Endothelial cell of umbilical vein (primary cell): ENCODE measurements at regions not wholly inside any gene's neighbourhood (a gene's known extent, or its start where the extent isn't known, plus 50 kb on each side); places are given as distances from the start of the nearest gene placed in this dataset.

Experiments used
- BruUV-seq: library from RNA; stranded (reverse); fragments of 400-500 nt; replicated peaks from 2 replicates; lab custom pipeline; 2021; lab: Mats Ljungman, UMichigan
- CTCF ChIA-PET: fragments of 300-600, 350-600 bp; sonication (Branson Sonifier 250); formaldehyde crosslinking; loops from one replicate; lab custom pipeline; 2021; ENCODE audit warnings: antibody characterized with exemption, inconsistent platforms; lab: Charles Lee
- POLR2A ChIA-PET: fragments of 300-600, 350-600 bp; sonication (Branson Sonifier 250); formaldehyde crosslinking; loops from one replicate; lab custom pipeline; 2021; ENCODE audit warnings: antibody characterized with exemption, inconsistent platforms; lab: Charles Lee
- DNase-seq: peaks from one replicate; pipeline ENCODE4 v3.0.0-alpha.2; 2011; ENCODE audit warnings: low read depth, low spot score
- FAIRE-seq: peaks from 2 replicates; lab custom pipeline; 2011; peaks lifted over from hg19 to GRCh38; lab: Jason Lieb, UNC
- H2AFZ ChIP-seq: 2 replicates; pipeline ENCODE4 v1.6.0; 2012; ENCODE audit warnings: low read depth, low read length, control low read depth, inconsistent platforms
- H3K27ac ChIP-seq: 2 replicates; pipeline ENCODE4 v1.5.1; 2011; ENCODE audit warnings: low read depth, mild to moderate bottlenecking, control low read depth, low read length, moderate library complexity; ENCODE audit not compliant: insufficient read depth
- H3K27me3 ChIP-seq, 2 experiments: 2 replicates each; pipeline versions ENCODE4 v1.6.0 to v1.6.1; 2011; ENCODE audit warnings: low read length in 2 of 2, mixed read lengths in 1 of 2; ENCODE audit not compliant: control insufficient read depth in 2 of 2, insufficient read depth in 2 of 2
- H3K36me3 ChIP-seq, 2 experiments: 2 replicates in 1 of 2; 3 replicates in 1 of 2; pipeline ENCODE4 v1.5.1; 2011; ENCODE audit warnings: low read length in 2 of 2, mild to moderate bottlenecking in 1 of 2, moderate library complexity in 1 of 2; ENCODE audit not compliant: control insufficient read depth in 2 of 2, insufficient read depth in 2 of 2; ENCODE audit errors: extremely low read depth in 1 of 2
- H3K4me1 ChIP-seq: 3 replicates; pipeline ENCODE4 v1.5.1; 2011; ENCODE audit warnings: mild to moderate bottlenecking, low read length; ENCODE audit not compliant: control insufficient read depth, insufficient read depth; ENCODE audit errors: extremely low read depth
- H3K4me2 ChIP-seq: 2 replicates; pipeline ENCODE4 v1.6.1; 2011; ENCODE audit warnings: low read length, control low read depth, mixed read lengths; ENCODE audit not compliant: insufficient read depth
- H3K4me3 ChIP-seq, 3 experiments: fragments of 200-600 bp in 1 of 3; sonication (generic), shearing (Covaris generic) in 1 of 3; replicated peaks in 1 of 3; 2 replicates each; pipeline ENCODE4 v1.5.1; 2011 to 2016; ENCODE audit warnings: control low read depth in 3 of 3, low read length in 3 of 3, mild to moderate bottlenecking in 2 of 3, inconsistent platforms in 1 of 3, low read depth in 1 of 3, moderate library complexity in 1 of 3; ENCODE audit not compliant: insufficient read depth in 1 of 3
- H3K79me2 ChIP-seq: 2 replicates; pipeline ENCODE4 v1.6.0; 2012; ENCODE audit warnings: low read length, inconsistent platforms; ENCODE audit not compliant: control insufficient read depth, insufficient read depth
- H3K9ac ChIP-seq: replicated peaks from 2 replicates; pipeline ENCODE3; 2011; ENCODE audit warnings: low read length, control low read depth; ENCODE audit not compliant: insufficient read depth; ENCODE audit errors: extremely low read depth
- H3K9me1 ChIP-seq: replicated peaks from 3 replicates; pipeline ENCODE4 v1.6.0; 2011; ENCODE audit warnings: mild to moderate bottlenecking, low read length; ENCODE audit not compliant: control insufficient read depth, insufficient read depth; ENCODE audit errors: extremely low read depth
- H3K9me3 ChIP-seq: replicated peaks from 2 replicates; pipeline ENCODE4 v1.5.1; 2012; ENCODE audit warnings: low read length, inconsistent platforms; ENCODE audit not compliant: control insufficient read depth, insufficient read depth
- H4K20me1 ChIP-seq: replicated peaks from 2 replicates; pipeline ENCODE3; 2011; ENCODE audit warnings: mild to moderate bottlenecking, low read length; ENCODE audit not compliant: control insufficient read depth, insufficient read depth; ENCODE audit errors: extremely low read depth
- CTCF ChIP-seq, 2 donors: IDR thresholded peaks; 1 replicate in 1 of 2; 2 replicates in 1 of 2; pipeline ENCODE4 v1.5.1; 2011; ENCODE audit warnings: low read length in 2 of 2, mild to moderate bottlenecking in 2 of 2, moderate library complexity in 2 of 2, control low read depth in 1 of 2, inconsistent platforms in 1 of 2, low read depth in 1 of 2; ENCODE audit not compliant: insufficient read depth in 1 of 2; ENCODE audit errors: extremely low read depth in 1 of 2
- EZH2 ChIP-seq: IDR thresholded peaks from 2 replicates; pipeline ENCODE4 v1.6.1; 2012; ENCODE audit warnings: borderline replicate concordance, low read depth, mild to moderate bottlenecking, moderate library complexity, low read length, inconsistent platforms; ENCODE audit not compliant: severe bottlenecking
- FOS ChIP-seq: IDR thresholded peaks from 2 replicates; pipeline ENCODE4 v1.6.1; 2011; ENCODE audit warnings: mild to moderate bottlenecking, low read length, moderate library complexity, borderline replicate concordance; ENCODE audit not compliant: insufficient read depth
- GATA2 ChIP-seq: IDR thresholded peaks from 2 replicates; pipeline ENCODE4 v1.7.0; 2011; ENCODE audit warnings: low read depth, mild to moderate bottlenecking, moderate library complexity, mixed read lengths, low read length; ENCODE audit not compliant: insufficient read length, insufficient read depth
- JUN ChIP-seq: IDR thresholded peaks from 2 replicates; pipeline ENCODE4 v1.6.1; 2011; ENCODE audit warnings: borderline replicate concordance, low read depth; ENCODE audit not compliant: insufficient read length, insufficient read depth
- MAX ChIP-seq: IDR thresholded peaks from 2 replicates; pipeline ENCODE4 v1.6.1; 2011; ENCODE audit not compliant: insufficient read depth, insufficient read length
- MYC ChIP-seq: IDR thresholded peaks from one replicate; pipeline ENCODE4 v1.6.1; 2011; ENCODE audit warnings: mild to moderate bottlenecking, low read depth, low read length
- POLR2A ChIP-seq: IDR thresholded peaks from 2 replicates; pipeline ENCODE4 v1.6.1; 2012; ENCODE audit warnings: low read depth, mild to moderate bottlenecking, control low read depth, low read length
- POLR2AphosphoS5 ChIP-seq: IDR thresholded peaks from 2 replicates; pipeline ENCODE4 v1.6.1; 2012; ENCODE audit warnings: low read depth, mild to moderate bottlenecking, control low read depth, low read length, moderate library complexity; ENCODE audit not compliant: insufficient read depth
- dilution Hi-C: fragments of 300-500 bp; cut with MboI; formaldehyde crosslinking; loops from one replicate; pipeline ENCODE4 v1.15.0; 2019; ENCODE audit warnings: low sequenced_read_pairs; ENCODE audit not compliant: extremely low pct_ligation_motif_present
- intact Hi-C: fragments of 100-400 bp; cut with micrococcal nuclease; formaldehyde crosslinking; loops from one replicate; pipeline ENCODE4 v1.10.0; 2022

DNA sequence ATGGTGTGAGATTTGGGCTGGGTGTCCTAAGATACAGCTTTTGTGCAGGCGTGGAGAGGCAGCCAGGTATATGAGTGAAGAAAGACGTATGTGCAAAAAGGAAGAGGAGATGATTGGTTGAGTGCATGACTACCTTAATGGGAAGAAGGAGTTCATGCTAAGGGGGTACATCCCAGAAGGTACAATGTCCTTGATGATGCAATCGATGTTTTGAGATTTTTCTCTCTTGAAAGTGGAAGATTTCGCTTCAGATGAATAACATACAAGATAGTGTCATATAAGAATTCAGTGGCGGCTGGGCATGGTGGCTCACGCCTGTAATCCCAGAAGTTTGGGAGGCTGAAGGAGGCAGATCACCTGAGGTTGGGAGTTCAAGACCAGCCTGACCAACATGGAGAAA lies 357.1 kb downstream of the KLF12 start:
- TF ChIP-seq FOS: no peak
- TF ChIP-seq CTCF (IDR thresholded peaks at IDR 0.05; ENCODE audit: extremely low read depth in 1 of 2, insufficient read depth in 1 of 2, low read depth in 1 of 2, low read length in 2 of 2): no peak
- no peak for TF ChIP-seq POLR2AphosphoS5
- no peak for TF ChIP-seq POLR2A
- TF ChIP-seq EZH2: no peak
- TF ChIP-seq GATA2: no peak
- no peak for TF ChIP-seq JUN
- no peak for TF ChIP-seq MAX
- TF ChIP-seq MYC: no peak
- ChIA-PET CTCF (no interaction called here), POLR2A (interaction anchor here (0.7 kb wide), 1 partner anchor 1756 kb away, joined by 3 read pairs; no protein-coding TSS in a partner anchor)
- H3K9me1 ChIP-seq: no peaks in the 10 kb centered on the region
- no peaks in the 10 kb centered on the region for H3K79me2 ChIP-seq
- FAIRE-seq (no peak), DNase-seq (no peak)
- H2AFZ ChIP-seq: no peak overlapping the region
- intact Hi-C loops (no loop called here), dilution Hi-C loops (no loop called here)
- no peak overlapping the region for H3K4me2 ChIP-seq
- H3K9me3 ChIP-seq: no peaks in the 10 kb centered on the region
- H3K27me3 ChIP-seq: no peaks in the 10 kb centered on the region
- no peak overlapping the region for H3K4me3 ChIP-seq
- no peaks in the 10 kb centered on the region for H4K20me1 ChIP-seq
- peaks cover 11% of the 10 kb centered on the region for H3K4me1 ChIP-seq
- BruUV-seq: no TSS peak
- no peak overlapping the region for H3K27ac ChIP-seq
- no peaks in the 10 kb centered on the region for H3K36me3 ChIP-seq
- no peak overlapping the region for H3K9ac ChIP-seq
